NT2/D1 (cell line): ENCODE measurements at regions not wholly inside any gene's neighbourhood (a gene's known extent, or its start where the extent isn't known, plus 50 kb on each side); places are given as distances from the start of the nearest gene placed in this dataset.

ENCODE experiments used
- SUZ12 ChIP-seq: IDR thresholded peaks from 2 replicates; pipeline ENCODE4 v1.6.1; 2011; ENCODE audit not compliant: insufficient read length, insufficient read depth; ENCODE audit errors: extremely low read depth
- YY1 ChIP-seq: IDR thresholded peaks from 2 replicates; pipeline ENCODE4 v1.6.1; 2011; ENCODE audit not compliant: insufficient read length, insufficient read depth

DNA sequence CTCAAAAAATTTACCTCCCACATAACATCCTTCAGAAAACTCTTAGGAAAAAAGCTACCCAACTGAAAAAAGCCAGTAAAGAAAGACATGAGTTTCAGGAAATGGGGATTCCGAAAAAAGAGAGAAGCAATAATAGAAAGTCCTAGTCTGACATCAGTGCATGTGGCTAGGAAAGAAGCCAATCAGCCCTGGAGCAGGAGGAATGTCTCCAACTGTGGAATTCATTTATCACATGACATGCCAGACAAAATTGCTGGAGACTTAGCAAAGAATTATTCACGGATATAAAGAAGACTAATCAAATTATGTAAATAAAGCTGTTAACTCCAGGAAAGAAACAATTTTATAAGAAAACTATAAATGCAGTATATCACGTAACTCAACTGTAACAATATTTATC lies 258.9 kb upstream of the RARB start:
- TF ChIP-seq SUZ12 (no peak), YY1 (no peak)
